HepG2 (cell line): ENCODE measurements at regions not wholly inside any gene's neighbourhood (a gene's known extent, or its start where the extent isn't known, plus 50 kb on each side); places are given as distances from the start of the nearest gene placed in this dataset.

ENCODE experiments used
- ATAC-seq: fragments of 200-7000 bp; cut with Tn5 transposase; 3 replicates; pipeline ENCODE4 v1.9.1; 2020; ENCODE audit warnings: mild to moderate bottlenecking, moderate library complexity
- BruUV-seq: library from RNA; stranded (reverse); fragments of 400-500 nt; replicated peaks from 2 replicates; lab custom pipeline; 2021; lab: Mats Ljungman, UMichigan
- CTCF ChIA-PET: fragments of 300-600 bp; formaldehyde crosslinking; extraction: SDS; loops from one replicate; lab custom pipeline; 2021; ENCODE audit warnings: low total read pairs, inconsistent platforms, low intra/inter-chr PET ratio; lab: Yijun Ruan, JAX
- POLR2A ChIA-PET: fragments of 350-600 bp; sonication (Branson Sonifier 250); formaldehyde crosslinking; loops from one replicate; lab custom pipeline; 2020; ENCODE audit warnings: antibody characterized with exemption, inconsistent platforms; lab: Yijun Ruan, JAX
- DNase-seq: peaks from one replicate; pipeline ENCODE4 v3.0.0-alpha.2; 2015; ENCODE audit warnings: low spot score
- FAIRE-seq: peaks from 3 replicates; lab custom pipeline; 2011; peaks lifted over from hg19 to GRCh38; lab: Jason Lieb, UNC
- H2AFZ ChIP-seq: one replicate; pipeline ENCODE4 v1.6.1; 2011; ENCODE audit warnings: low read length, inconsistent platforms
- H3K27ac ChIP-seq: fragments of 300-600 bp; 3 replicates; pipeline ENCODE4 v1.8.0; 2011; ENCODE audit warnings: mixed run types, mild to moderate bottlenecking, mixed read lengths, low read length, inconsistent platforms; ENCODE audit not compliant: insufficient read depth; ENCODE audit errors: extremely low read length
- H3K27me3 ChIP-seq, 2 experiments: fragments of 200-600 bp in 1 of 2; 2 replicates in 1 of 2; 3 replicates in 1 of 2; pipeline versions ENCODE4 v1.6.0 to v1.8.0; 2011; ENCODE audit warnings: low read length in 2 of 2, mild to moderate bottlenecking in 2 of 2, moderate library complexity in 2 of 2, inconsistent platforms in 1 of 2; ENCODE audit not compliant: insufficient read depth in 2 of 2, control insufficient read depth in 1 of 2
- H3K36me3 ChIP-seq, 2 experiments: fragments of 200-600 bp in 1 of 2; replicated peaks in 1 of 2; 2 replicates in 1 of 2; 3 replicates in 1 of 2; pipeline versions ENCODE4 v1.5.1 to v1.8.0; 2011; ENCODE audit warnings: low read length in 2 of 2, inconsistent platforms in 1 of 2; ENCODE audit not compliant: insufficient read depth in 2 of 2, control insufficient read depth in 1 of 2
- H3K4me1 ChIP-seq: 2 replicates; pipeline ENCODE4 v1.5.1; 2012; ENCODE audit warnings: low read length, inconsistent platforms; ENCODE audit not compliant: insufficient read depth
- H3K4me2 ChIP-seq: 2 replicates; pipeline ENCODE4 v1.6.0; 2011; ENCODE audit warnings: low read depth, low read length, inconsistent platforms
- H3K4me3 ChIP-seq, 3 experiments: fragments of 200-600 bp in 1 of 3; sonication (generic), shearing (Covaris generic) in 1 of 3; replicated peaks in 1 of 3; 2 replicates each; pipeline ENCODE4 v1.5.1; 2011 to 2016; ENCODE audit warnings: low read length in 3 of 3, inconsistent platforms in 2 of 3, low read depth in 2 of 3, mild to moderate bottlenecking in 2 of 3, control low read depth in 1 of 3, mixed read lengths in 1 of 3; ENCODE audit not compliant: insufficient read depth in 1 of 3
- H3K79me2 ChIP-seq: one replicate; pipeline ENCODE4 v1.6.1; 2011; ENCODE audit warnings: low read length, inconsistent platforms; ENCODE audit not compliant: insufficient read depth
- H3K9ac ChIP-seq: 2 replicates; pipeline ENCODE4 v1.6.0; 2011; ENCODE audit warnings: mild to moderate bottlenecking, low read depth, low read length, inconsistent platforms; ENCODE audit not compliant: insufficient read depth
- H3K9me3 ChIP-seq: 2 replicates; pipeline ENCODE4 v1.5.1; 2012; ENCODE audit warnings: mild to moderate bottlenecking, low read length
- H4K20me1 ChIP-seq: 2 replicates; pipeline ENCODE4 v1.6.0; 2011; ENCODE audit warnings: inconsistent platforms, mild to moderate bottlenecking, low read length, moderate library complexity; ENCODE audit not compliant: insufficient read depth
- FOXC1 ChIP-seq: sonication (generic); formaldehyde crosslinking; IDR thresholded peaks from 2 replicates; pipeline ENCODE4 v1.8.0; 2022; ENCODE audit warnings: mild to moderate bottlenecking, missing genetic modification reagents, borderline replicate concordance
- HIVEP1 ChIP-seq: sonication (generic); formaldehyde crosslinking; IDR thresholded peaks from 2 replicates; pipeline ENCODE4 v1.4.0; 2020; ENCODE audit warnings: mild to moderate bottlenecking, missing genetic modification reagents
- HOXA5 ChIP-seq: sonication (generic); formaldehyde crosslinking; IDR thresholded peaks from 2 replicates; pipeline ENCODE4 v1.4.0; 2020; ENCODE audit warnings: missing genetic modification reagents
- IRF2 ChIP-seq: IDR thresholded peaks from 2 replicates; pipeline ENCODE4 v1.6.1; 2018; ENCODE audit warnings: missing genetic modification reagents, missing compliant biosample characterization
- SP1 ChIP-seq, 2 experiments: fragments of 450-650 bp in 1 of 2; sonication (generic) in 1 of 2; formaldehyde crosslinking in 1 of 2; IDR thresholded peaks; 2 replicates each; pipeline versions ENCODE4 v1.4.0 to v1.6.1; 2016 to 2020; ENCODE audit warnings: missing genetic modification reagents in 1 of 2
- STAG1 ChIP-seq: sonication (generic); formaldehyde crosslinking; IDR thresholded peaks from 2 replicates; pipeline ENCODE4 v1.4.0; 2020; ENCODE audit warnings: missing genetic modification reagents
- YY1 ChIP-seq: IDR thresholded peaks from 2 replicates; pipeline ENCODE4 v1.6.1; 2011; ENCODE audit warnings: low read length, low read depth, moderate library complexity, mild to moderate bottlenecking; ENCODE audit not compliant: insufficient read depth, insufficient replicate concordance
- ZFP41 ChIP-seq: sonication (generic); formaldehyde crosslinking; IDR thresholded peaks from 2 replicates; pipeline ENCODE4 v1.4.0; 2020; ENCODE audit warnings: mild to moderate bottlenecking, missing genetic modification reagents, borderline replicate concordance
- ZFY ChIP-seq: sonication (generic); formaldehyde crosslinking; IDR thresholded peaks from 2 replicates; pipeline ENCODE4 v1.4.0; 2020; ENCODE audit warnings: missing genetic modification reagents
- ZMYM3 ChIP-seq: sonication (generic); formaldehyde crosslinking; IDR thresholded peaks from 2 replicates; pipeline ENCODE4 v1.5.1; 2020; ENCODE audit warnings: mild to moderate bottlenecking, missing genetic modification reagents
- ZNF550 ChIP-seq: sonication (generic); formaldehyde crosslinking; IDR thresholded peaks from 2 replicates; pipeline ENCODE4 v1.4.0; 2020; ENCODE audit warnings: mild to moderate bottlenecking, missing genetic modification reagents, borderline replicate concordance
- WGBS: methylation state at CpG from one replicate; pipeline ENCODE4 v1.1.6; 2017; ENCODE audit warnings: low lambda C conversion rate; 5-methylcytosine and 5-hydroxymethylcytosine counted together
- in situ Hi-C: cut with HindIII; loops from 2 replicates; pipeline ENCODE4 v1.10.0; 2017; ENCODE audit warnings: low pct_unique_long_range_greater_than_20kb; ENCODE audit not compliant: extremely low pct_ligation_motif_present
- intact Hi-C: fragments of 100-400 bp; cut with micrococcal nuclease; formaldehyde crosslinking; loops from one replicate; pipeline ENCODE4 v1.10.0; 2022; ENCODE audit not compliant: unreplicated experiment
- TF ChIP-seq, protein P1 (sequence below): sonication (generic); formaldehyde crosslinking; IDR thresholded peaks from 2 replicates; pipeline ENCODE4 v1.5.0; 2020; ENCODE audit warnings: missing genetic modification reagents
- TF ChIP-seq, protein P2 (sequence below): sonication (generic); formaldehyde crosslinking; IDR thresholded peaks from 2 replicates; pipeline ENCODE4 v1.4.0; 2020; ENCODE audit warnings: missing genetic modification reagents, borderline replicate concordance
- TF ChIP-seq, protein P3 (sequence below): sonication (generic); formaldehyde crosslinking; IDR thresholded peaks from 2 replicates; pipeline ENCODE4 v1.5.0; 2020; ENCODE audit warnings: missing genetic modification reagents, mild to moderate bottlenecking, borderline replicate concordance

DNA sequence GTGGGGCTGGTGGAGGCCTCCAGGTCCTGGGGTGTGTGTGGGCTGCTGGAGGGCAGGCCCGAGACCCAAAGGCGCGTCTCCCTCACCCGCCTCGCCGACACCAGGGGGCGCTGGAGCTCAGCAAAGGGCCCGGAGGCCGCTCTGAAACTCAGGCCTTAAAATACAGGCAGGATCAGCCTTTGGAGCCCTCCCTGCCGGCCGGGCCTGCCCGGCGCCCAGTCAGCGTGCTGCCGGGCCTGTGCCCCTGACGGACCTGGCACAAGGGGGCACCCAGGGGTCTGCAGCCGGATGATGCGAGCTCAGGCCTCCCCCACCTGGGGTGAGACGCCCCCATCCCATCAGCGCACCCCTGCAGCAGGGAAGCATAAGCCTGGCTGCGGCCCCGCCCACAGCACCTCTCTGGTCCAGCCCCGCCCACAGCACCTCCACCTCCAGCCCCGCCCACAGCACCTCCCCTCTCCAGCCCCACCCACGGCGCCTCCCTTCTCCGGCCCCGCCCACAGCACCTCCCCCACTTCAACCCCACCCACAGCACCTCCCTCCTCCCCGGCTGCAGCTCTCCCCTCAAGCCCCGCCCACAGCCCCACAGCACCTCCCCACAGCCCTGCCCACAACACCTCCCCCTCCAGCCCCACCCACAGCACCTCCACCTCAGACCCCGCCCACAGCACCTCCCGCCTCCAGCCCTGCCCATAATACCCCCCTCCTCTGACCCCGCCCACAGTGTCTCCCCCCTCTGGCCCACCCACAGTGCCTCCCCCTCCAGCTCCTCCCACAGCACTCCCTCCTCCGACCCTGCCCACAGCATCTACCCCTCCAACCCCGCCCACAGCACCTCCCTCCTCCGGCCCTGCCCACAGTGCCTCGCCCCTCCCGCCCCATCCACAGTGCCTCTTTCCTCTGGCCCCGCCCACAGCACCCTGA lies 92.8 kb upstream of the OTOS start:
- ChIA-PET CTCF (interaction anchor here (2.4 to 2.5 kb wide), 2 partner anchors 197 to 204 kb away, joined by 8 to 84 read pairs; no protein-coding TSS in a partner anchor), POLR2A (interaction anchor here (1.1 to 2.7 kb wide), 3 partner anchors 19 to 23 kb away, joined by 3 to 23 read pairs (median 6); no protein-coding TSS in a partner anchor)
- H3K4me1 ChIP-seq, result peaks cover 15% of the 10 kb centered on the region
- no peak overlapping the region for H2AFZ ChIP-seq
- intact Hi-C loops (loop anchor here (1.0 to 10.0 kb wide), 3 partner anchors 18 to 205 kb away; no protein-coding TSS in a partner anchor), in situ Hi-C loops (loop anchor here (5.0 kb wide), 1 partner anchor 204 kb away; the partner anchor contains the start of gene GPC1)
- 0 out of 2 replicates have a peak overlapping the region, but pooled peaks have one; percentile 19 for H3K9ac ChIP-seq
- peaks cover 12 to 54% of the 10 kb centered on the region in 2 experiments for H3K27me3 ChIP-seq
- ATAC-seq (peak; percentile 86), DNase-seq (peak; percentile 68), FAIRE-seq (no peak)
- no peak overlapping the region for H3K27ac ChIP-seq
- no peaks in the 10 kb centered on the region for H3K36me3 ChIP-seq
- H3K9me3 ChIP-seq, result peaks cover 8% of the 10 kb centered on the region
- H3K79me2 ChIP-seq, result no peaks in the 10 kb centered on the region
- peak overlapping the region; percentile 70 for H3K4me2 ChIP-seq
- 10% methylated on average over 17 of the region's 39 CpGs for WGBS
- H4K20me1 ChIP-seq, result peaks cover 5% of the 10 kb centered on the region; the same call in 1 of the 2 replicates
- BruUV-seq, result no TSS peak
- peak overlapping the region in 2 of 3 experiments; percentile 35 to 64; a peak in 3 of 6 replicates for H3K4me3 ChIP-seq
- no peak for TF ChIP-seq ZMYM3 (CRISPR knock-in tag)
- TF ChIP-seq YY1, result peak; percentile 22
- TF ChIP-seq, protein P1, sequence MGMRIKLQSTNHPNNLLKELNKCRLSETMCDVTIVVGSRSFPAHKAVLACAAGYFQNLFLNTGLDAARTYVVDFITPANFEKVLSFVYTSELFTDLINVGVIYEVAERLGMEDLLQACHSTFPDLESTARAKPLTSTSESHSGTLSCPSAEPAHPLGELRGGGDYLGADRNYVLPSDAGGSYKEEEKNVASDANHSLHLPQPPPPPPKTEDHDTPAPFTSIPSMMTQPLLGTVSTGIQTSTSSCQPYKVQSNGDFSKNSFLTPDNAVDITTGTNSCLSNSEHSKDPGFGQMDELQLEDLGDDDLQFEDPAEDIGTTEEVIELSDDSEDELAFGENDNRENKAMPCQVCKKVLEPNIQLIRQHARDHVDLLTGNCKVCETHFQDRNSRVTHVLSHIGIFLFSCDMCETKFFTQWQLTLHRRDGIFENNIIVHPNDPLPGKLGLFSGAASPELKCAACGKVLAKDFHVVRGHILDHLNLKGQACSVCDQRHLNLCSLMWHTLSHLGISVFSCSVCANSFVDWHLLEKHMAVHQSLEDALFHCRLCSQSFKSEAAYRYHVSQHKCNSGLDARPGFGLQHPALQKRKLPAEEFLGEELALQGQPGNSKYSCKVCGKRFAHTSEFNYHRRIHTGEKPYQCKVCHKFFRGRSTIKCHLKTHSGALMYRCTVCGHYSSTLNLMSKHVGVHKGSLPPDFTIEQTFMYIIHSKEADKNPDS (CRISPR knock-in tag), result no peak
- no peak for TF ChIP-seq SP1 (IDR thresholded peaks at IDR 0.05)
- peak; percentile 64 for TF ChIP-seq SP1 (CRISPR knock-in tag; IDR thresholded peaks at IDR 0.05)
- peak; percentile 99 for TF ChIP-seq STAG1 (CRISPR knock-in tag)
- TF ChIP-seq HOXA5 (CRISPR knock-in tag), result no peak
- 0 out of 2 replicates have a peak, but pooled peaks have one; percentile 24 for TF ChIP-seq HIVEP1 (CRISPR knock-in tag)
- peak; percentile 74 for TF ChIP-seq ZFY (CRISPR knock-in tag)
- TF ChIP-seq, protein P2, sequence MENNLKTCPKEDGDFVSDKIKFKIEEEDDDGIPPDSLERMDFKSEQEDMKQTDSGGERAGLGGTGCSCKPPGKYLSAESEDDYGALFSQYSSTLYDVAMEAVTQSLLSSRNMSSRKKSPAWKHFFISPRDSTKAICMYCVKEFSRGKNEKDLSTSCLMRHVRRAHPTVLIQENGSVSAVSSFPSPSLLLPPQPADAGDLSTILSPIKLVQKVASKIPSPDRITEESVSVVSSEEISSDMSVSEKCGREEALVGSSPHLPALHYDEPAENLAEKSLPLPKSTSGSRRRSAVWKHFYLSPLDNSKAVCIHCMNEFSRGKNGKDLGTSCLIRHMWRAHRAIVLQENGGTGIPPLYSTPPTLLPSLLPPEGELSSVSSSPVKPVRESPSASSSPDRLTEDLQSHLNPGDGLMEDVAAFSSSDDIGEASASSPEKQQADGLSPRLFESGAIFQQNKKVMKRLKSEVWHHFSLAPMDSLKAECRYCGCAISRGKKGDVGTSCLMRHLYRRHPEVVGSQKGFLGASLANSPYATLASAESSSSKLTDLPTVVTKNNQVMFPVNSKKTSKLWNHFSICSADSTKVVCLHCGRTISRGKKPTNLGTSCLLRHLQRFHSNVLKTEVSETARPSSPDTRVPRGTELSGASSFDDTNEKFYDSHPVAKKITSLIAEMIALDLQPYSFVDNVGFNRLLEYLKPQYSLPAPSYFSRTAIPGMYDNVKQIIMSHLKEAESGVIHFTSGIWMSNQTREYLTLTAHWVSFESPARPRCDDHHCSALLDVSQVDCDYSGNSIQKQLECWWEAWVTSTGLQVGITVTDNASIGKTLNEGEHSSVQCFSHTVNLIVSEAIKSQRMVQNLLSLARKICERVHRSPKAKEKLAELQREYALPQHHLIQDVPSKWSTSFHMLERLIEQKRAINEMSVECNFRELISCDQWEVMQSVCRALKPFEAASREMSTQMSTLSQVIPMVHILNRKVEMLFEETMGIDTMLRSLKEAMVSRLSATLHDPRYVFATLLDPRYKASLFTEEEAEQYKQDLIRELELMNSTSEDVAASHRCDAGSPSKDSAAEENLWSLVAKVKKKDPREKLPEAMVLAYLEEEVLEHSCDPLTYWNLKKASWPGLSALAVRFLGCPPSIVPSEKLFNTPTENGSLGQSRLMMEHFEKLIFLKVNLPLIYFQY (CRISPR knock-in tag), result 0 out of 2 replicates have a peak, but pooled peaks have one; percentile 26
- no peak for TF ChIP-seq ZFP41 (CRISPR knock-in tag)
- TF ChIP-seq FOXC1 (CRISPR knock-in tag), result peak; percentile 26; the same call in 1 of the 2 replicates
- no peak for TF ChIP-seq ZNF550 (CRISPR knock-in tag)
- 0 out of 2 replicates have a peak, but pooled peaks have one; percentile 24 for TF ChIP-seq IRF2 (CRISPR knock-in tag)
- TF ChIP-seq, protein P3, sequence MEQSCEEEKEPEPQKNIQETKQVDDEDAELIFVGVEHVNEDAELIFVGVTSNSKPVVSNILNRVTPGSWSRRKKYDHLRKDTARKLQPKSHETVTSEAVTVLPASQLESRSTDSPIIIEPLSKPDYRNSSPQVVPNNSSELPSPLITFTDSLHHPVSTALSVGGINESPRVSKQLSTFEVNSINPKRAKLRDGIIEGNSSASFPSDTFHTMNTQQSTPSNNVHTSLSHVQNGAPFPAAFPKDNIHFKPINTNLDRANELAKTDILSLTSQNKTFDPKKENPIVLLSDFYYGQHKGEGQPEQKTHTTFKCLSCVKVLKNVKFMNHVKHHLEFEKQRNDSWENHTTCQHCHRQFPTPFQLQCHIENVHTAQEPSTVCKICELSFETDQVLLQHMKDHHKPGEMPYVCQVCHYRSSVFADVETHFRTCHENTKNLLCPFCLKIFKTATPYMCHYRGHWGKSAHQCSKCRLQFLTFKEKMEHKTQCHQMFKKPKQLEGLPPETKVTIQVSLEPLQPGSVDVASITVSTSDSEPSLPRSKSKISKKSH (CRISPR knock-in tag), result 0 out of 2 replicates have a peak, but pooled peaks have one; percentile 66
